AG10803 (cell line): ENCODE measurements at regions not wholly inside any gene's neighbourhood (a gene's known extent, or its start where the extent isn't known, plus 50 kb on each side); places are given as distances from the start of the nearest gene placed in this dataset.

Experiments used
- DNase-seq: peaks from one replicate; pipeline ENCODE4 v3.0.0; 2010; ENCODE audit warnings: low read depth
- H3K4me3 ChIP-seq: 2 replicates; pipeline ENCODE4 v1.5.1; 2011; ENCODE audit warnings: mild to moderate bottlenecking, low read length, control low read depth
- TF ChIP-seq, protein P1 (sequence below): conservative IDR thresholded peaks from 2 replicates; pipeline ENCODE4 v1.5.1; 2011; ENCODE audit warnings: mild to moderate bottlenecking, low read length, control low read depth, inconsistent platforms

DNA sequence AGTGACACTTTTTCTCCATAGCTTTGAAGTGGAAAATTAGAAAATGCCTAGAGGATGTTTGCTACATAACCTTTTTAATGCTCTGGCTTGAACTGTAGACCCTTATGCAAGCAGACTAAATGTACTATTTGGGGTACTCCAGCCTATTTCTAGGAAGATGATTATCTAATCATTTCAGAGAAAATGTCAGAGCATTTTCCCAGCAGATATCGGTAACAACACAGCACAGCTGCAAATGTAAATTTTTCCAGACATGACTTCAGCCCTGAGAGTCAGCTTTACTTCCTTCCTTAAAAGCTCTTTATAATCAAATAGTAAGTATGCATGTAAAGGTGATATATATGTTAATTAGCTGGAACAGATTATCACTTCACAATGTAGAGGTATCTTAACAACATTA is 1647.1 kb downstream of the SUCLG1 start:
- H3K4me3 ChIP-seq, result no peak overlapping the region
- DNase-seq, result no peak
- TF ChIP-seq, protein P1, sequence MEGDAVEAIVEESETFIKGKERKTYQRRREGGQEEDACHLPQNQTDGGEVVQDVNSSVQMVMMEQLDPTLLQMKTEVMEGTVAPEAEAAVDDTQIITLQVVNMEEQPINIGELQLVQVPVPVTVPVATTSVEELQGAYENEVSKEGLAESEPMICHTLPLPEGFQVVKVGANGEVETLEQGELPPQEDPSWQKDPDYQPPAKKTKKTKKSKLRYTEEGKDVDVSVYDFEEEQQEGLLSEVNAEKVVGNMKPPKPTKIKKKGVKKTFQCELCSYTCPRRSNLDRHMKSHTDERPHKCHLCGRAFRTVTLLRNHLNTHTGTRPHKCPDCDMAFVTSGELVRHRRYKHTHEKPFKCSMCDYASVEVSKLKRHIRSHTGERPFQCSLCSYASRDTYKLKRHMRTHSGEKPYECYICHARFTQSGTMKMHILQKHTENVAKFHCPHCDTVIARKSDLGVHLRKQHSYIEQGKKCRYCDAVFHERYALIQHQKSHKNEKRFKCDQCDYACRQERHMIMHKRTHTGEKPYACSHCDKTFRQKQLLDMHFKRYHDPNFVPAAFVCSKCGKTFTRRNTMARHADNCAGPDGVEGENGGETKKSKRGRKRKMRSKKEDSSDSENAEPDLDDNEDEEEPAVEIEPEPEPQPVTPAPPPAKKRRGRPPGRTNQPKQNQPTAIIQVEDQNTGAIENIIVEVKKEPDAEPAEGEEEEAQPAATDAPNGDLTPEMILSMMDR, result no peak

DNA sequence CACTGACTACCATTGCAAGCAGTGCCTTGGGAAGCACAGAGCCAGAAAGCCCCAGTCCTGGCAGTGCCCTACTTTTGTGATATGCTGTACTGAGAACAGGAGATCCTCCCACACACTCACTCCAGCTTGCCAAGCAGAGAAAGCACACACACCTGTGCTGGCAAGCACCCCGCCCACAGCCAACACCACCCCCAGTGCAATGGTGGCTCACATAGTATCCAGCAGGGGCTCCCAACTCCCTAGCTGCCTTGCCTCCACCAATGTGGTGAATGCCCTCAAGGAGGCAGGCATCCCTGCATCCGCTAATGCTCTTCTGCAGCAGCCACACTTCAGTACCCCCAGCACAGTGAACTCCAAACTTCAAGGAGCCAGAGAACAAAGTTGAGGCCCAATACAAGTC is 1655.8 kb downstream of the SUCLG1 start:
- no peak for DNase-seq
- H3K4me3 ChIP-seq, result no peak overlapping the region
- TF ChIP-seq, protein P1, result no peak

DNA sequence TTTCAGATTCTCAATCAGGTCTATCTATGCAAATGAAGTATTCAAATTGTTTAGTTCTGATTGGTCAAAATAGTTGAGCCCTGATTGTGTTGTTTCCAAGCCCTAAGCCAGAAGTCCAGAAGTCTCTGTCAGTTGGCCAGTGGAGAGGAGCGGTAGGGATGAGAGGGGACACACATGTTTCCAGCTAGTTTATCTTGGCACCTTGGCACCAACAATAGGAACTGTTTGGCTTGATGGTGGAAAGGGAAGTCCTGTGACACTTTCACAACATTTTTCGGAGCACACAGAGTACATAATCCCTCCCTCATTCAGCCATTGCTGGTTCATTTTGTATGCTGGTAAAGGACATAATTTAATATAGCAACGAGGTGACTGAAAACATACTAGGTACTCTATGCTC is 1661.6 kb downstream of the SUCLG1 start:
- DNase-seq, result no peak
- no peak overlapping the region for H3K4me3 ChIP-seq
- TF ChIP-seq, protein P1, result no peak

DNA sequence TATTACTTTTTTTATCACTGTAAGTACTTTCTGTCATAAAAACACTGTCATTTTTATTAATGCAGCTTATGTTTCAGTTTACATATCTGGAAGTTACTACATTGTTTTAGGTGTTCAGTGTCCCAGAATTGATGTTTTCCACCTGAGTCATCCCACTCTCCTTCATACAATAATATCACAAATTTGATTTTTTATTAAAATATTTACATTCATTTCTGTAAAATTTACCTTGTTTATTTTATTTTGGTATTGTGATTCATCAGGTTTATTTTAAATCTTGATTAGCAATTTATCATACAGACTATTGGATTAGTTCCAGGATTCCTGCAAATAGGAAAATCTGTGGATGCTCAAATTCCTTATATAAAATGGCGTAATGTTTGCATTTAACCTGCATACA is 1662.9 kb downstream of the SUCLG1 start:
- H3K4me3 ChIP-seq, result no peak overlapping the region
- no peak for DNase-seq
- TF ChIP-seq, protein P1, result no peak

DNA sequence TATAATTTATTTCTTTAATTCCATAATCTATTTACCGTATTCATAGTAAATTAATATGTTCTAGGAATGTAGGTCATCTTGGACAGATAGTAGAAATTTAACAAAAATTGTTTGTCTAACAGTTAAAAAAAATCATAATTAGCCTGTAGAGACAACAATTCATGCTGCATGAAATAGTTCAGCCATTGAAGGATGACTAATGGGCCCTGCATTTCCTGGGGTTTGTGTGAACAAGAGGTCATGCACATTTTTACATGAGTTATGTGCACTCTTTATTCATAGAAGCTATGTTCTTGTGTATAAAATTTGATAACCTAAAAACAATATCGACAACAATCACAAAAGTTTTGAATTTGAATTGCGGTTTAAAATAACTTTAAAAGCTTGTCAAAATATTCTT is 1663.6 kb downstream of the SUCLG1 start:
- no peak overlapping the region for H3K4me3 ChIP-seq
- DNase-seq, result peak; percentile 54
- TF ChIP-seq, protein P1, result no peak

DNA sequence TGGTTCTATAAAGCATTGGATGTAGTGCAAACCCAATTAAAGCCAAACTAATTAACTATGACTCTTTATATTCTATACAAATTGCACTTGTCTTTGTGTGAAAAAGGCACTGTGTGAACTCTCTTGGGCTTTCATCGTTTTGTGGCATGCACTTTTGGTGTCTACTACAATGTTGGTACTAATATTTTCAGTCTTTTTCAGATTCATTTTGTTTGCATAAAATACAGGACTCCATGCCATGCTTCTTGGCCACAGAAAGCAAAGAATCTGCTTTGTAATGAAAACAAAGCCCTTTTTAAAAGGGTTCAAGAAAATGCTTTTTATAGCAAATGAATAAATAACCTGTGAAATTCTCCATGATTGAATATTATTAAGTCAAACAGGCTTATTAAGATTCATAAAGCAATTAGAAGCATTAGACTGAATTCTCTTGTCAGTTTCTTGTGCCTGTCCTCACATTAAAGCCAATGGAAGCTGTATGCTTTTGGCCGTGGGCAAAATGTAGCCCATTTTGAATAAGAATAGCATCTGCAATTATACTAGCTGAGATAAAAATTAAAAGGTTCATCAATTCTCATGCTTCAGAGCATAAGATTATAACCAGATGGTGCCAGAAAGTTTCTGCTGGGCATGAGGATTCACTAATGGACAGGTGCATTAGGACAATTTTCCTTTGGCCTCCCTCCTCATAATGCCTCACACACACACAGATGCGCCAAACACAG is 1665.2 kb downstream of the SUCLG1 start:
- H3K4me3 ChIP-seq, result no peak overlapping the region
- TF ChIP-seq, protein P1, result no peak

DNA sequence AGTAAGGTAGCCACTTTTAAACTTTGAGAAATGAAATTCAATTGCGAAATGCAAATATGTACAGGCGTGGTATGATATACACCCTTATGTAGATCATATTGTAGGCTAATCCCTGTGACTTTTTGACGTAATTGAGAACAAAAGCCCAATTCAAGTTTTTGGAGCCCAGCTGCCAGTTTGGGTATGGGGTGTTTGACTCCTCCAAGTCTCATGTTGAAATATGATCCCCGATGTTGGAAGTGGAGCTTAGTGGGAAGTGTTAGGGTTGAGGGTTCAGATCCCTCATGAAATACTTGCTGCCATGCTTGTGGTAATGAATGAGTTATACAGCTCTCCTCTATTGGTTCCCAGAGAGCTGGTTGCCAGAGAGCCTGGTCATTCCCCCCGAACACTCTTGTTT is 1666.8 kb downstream of the SUCLG1 start:
- no peak for DNase-seq

More for the DNA sequence above, 1665.2 kb downstream of the SUCLG1 start:
- DNase-seq, result no peak

More for the DNA sequence above, 1666.8 kb downstream of the SUCLG1 start:
- H3K4me3 ChIP-seq, result no peak overlapping the region
- TF ChIP-seq, protein P1, result no peak
